DOHH2 (cell line): ENCODE measurements at regions not wholly inside any gene's neighbourhood (a gene's known extent, or its start where the extent isn't known, plus 50 kb on each side); places are given as distances from the start of the nearest gene placed in this dataset.

ENCODE experiments used
- H3F3A ChIP-seq: fragments of 200-600 bp; sonication (generic), shearing (Covaris generic); 2 replicates; pipeline ENCODE4 v1.6.0; 2016; ENCODE audit warnings: antibody characterized with exemption, mild to moderate bottlenecking; ENCODE audit not compliant: control insufficient read depth, insufficient read depth
- H3K27ac ChIP-seq: fragments of 200-600 bp; sonication (generic); 2 replicates; pipeline ENCODE4 v1.5.1; 2014; ENCODE audit warnings: low read depth, mild to moderate bottlenecking, low read length, moderate library complexity
- H3K27me3 ChIP-seq: fragments of 200-600 bp; sonication (generic); 2 replicates; pipeline ENCODE4 v1.6.1; 2014; ENCODE audit warnings: mild to moderate bottlenecking, low read length, mixed read lengths; ENCODE audit not compliant: control insufficient read depth
- H3K36me3 ChIP-seq: fragments of 200-600 bp; sonication (generic); 2 replicates; pipeline ENCODE4 v1.6.1; 2014; ENCODE audit warnings: mild to moderate bottlenecking, low read length, moderate library complexity, mixed read lengths; ENCODE audit not compliant: control insufficient read depth
- H3K4me1 ChIP-seq: fragments of 200-600 bp; sonication (generic); 2 replicates; pipeline ENCODE4 v1.6.1; 2014; ENCODE audit warnings: mild to moderate bottlenecking, low read length, mixed read lengths; ENCODE audit not compliant: control insufficient read depth
- H3K4me2 ChIP-seq: fragments of 200-600 bp; sonication (generic); 2 replicates; pipeline ENCODE4 v1.6.0; 2014; ENCODE audit warnings: mild to moderate bottlenecking, low read length, moderate library complexity
- H3K4me3 ChIP-seq: fragments of 200-600 bp; sonication (generic); 2 replicates; pipeline ENCODE4 v1.5.1; 2014; ENCODE audit warnings: mild to moderate bottlenecking, low read length, mixed read lengths
- H3K79me2 ChIP-seq: fragments of 200-600 bp; sonication (generic); 2 replicates; pipeline ENCODE4 v1.6.1; 2014; ENCODE audit warnings: mild to moderate bottlenecking, low read length, mixed read lengths; ENCODE audit not compliant: control insufficient read depth
- H3K9me2 ChIP-seq: fragments of 200-600 bp; sonication (generic); replicated peaks from 2 replicates; pipeline ENCODE4 v1.6.1; 2014; ENCODE audit warnings: mild to moderate bottlenecking, low read length, mixed read lengths; ENCODE audit not compliant: control insufficient read depth
- H3K9me3 ChIP-seq: fragments of 200-600 bp; sonication (generic); 2 replicates; pipeline ENCODE4 v1.6.1; 2014; ENCODE audit warnings: antibody characterized with exemption, low read length, mixed read lengths; ENCODE audit not compliant: control insufficient read depth, insufficient read depth
- H4K20me1 ChIP-seq: fragments of 200-600 bp; sonication (generic); 2 replicates; pipeline ENCODE4 v1.6.0; 2014; ENCODE audit warnings: low read depth, mild to moderate bottlenecking, antibody characterized with exemption, low read length, moderate library complexity; ENCODE audit not compliant: control insufficient read depth, insufficient read depth
- EZH2phosphoT487 ChIP-seq: fragments of 200-600 bp; sonication (generic); IDR thresholded peaks from 2 replicates; pipeline ENCODE4 v1.6.1; 2017; ENCODE audit warnings: borderline replicate concordance, mild to moderate bottlenecking, antibody characterized with exemption, low read length, moderate library complexity, mixed read lengths
- TF ChIP-seq, protein P1 (sequence below): fragments of 200-600 bp; sonication (generic); IDR thresholded peaks from one replicate; pipeline ENCODE4 v1.5.1; 2014; ENCODE audit warnings: antibody characterized with exemption, mild to moderate bottlenecking, low read depth, low read length; ENCODE audit not compliant: poor library complexity, severe bottlenecking

DNA sequence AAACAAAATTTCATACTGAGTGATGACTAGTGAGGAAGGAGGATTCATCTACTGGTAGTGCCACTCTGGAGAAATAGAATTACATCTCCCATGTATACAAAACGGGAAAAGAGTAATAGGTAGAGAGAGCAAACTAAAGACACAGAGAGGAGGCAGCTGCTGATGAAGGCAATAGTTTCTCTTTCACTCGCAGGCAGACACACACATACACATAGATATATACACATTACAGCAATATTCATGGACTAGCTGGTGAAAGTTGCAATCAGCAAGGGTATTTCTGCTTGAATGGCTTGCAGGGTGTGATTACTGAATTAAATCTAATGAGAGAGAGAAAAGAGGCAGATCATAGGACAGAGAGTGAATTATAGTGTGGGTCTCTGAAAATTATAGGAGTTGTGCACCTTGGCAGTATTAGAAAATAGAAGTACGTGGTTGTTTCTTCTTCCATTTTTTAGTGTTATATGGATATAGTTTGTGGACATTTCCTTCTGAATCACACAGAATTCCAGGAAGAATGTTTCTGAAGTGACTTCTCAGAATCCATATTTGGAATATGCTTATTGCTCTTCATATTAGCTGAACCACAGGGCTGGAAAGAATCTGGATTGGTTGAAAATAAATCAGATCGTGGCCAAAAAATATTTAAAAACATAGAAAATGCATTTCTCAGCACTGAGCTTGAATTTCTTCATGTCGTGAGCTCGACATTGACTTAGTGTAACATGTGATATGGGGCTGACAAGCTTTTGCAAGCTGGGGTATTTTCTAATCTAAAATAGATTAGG, 991.2 kb downstream of the TUSC7 start:
- H3K9me2 ChIP-seq: no peaks in the 10 kb centered on the region
- no peak overlapping the region for H3K27ac ChIP-seq
- TF ChIP-seq, protein P1, sequence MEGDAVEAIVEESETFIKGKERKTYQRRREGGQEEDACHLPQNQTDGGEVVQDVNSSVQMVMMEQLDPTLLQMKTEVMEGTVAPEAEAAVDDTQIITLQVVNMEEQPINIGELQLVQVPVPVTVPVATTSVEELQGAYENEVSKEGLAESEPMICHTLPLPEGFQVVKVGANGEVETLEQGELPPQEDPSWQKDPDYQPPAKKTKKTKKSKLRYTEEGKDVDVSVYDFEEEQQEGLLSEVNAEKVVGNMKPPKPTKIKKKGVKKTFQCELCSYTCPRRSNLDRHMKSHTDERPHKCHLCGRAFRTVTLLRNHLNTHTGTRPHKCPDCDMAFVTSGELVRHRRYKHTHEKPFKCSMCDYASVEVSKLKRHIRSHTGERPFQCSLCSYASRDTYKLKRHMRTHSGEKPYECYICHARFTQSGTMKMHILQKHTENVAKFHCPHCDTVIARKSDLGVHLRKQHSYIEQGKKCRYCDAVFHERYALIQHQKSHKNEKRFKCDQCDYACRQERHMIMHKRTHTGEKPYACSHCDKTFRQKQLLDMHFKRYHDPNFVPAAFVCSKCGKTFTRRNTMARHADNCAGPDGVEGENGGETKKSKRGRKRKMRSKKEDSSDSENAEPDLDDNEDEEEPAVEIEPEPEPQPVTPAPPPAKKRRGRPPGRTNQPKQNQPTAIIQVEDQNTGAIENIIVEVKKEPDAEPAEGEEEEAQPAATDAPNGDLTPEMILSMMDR: no peak
- no peak for TF ChIP-seq EZH2phosphoT487
- H3K4me1 ChIP-seq: no peaks in the 10 kb centered on the region
- no peaks in the 10 kb centered on the region for H3K27me3 ChIP-seq
- no peaks in the 10 kb centered on the region for H3K9me3 ChIP-seq
- no peaks in the 10 kb centered on the region for H3F3A ChIP-seq
- no peaks in the 10 kb centered on the region for H4K20me1 ChIP-seq
- no peaks in the 10 kb centered on the region for H3K36me3 ChIP-seq
- no peak overlapping the region for H3K4me3 ChIP-seq
- H3K79me2 ChIP-seq: no peaks in the 10 kb centered on the region
- H3K4me2 ChIP-seq: no peak overlapping the region

DNA sequence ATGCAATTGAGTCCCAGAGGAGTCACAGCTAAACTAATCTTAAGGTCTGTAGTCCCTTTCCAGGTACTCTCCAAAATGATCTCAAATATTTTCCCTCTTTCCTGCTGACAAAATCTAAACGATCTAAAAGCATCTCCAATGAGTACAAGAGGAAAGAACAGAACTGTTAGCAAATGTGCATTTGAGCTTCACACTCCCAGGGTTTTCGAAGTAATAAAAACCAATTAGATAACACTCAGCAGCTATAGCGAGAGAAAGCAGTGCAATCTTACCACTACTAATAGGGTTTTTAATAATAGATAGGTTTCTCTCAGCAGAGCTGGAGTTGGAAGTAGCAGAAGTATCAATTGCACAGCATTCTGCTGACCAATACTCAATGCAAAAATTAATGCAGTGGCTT, 995.4 kb downstream of the TUSC7 start:
- TF ChIP-seq EZH2phosphoT487: no peak
- no peaks in the 10 kb centered on the region for H3K9me3 ChIP-seq
- H3F3A ChIP-seq: no peaks in the 10 kb centered on the region
- no peaks in the 10 kb centered on the region for H4K20me1 ChIP-seq
- H3K4me3 ChIP-seq: no peak overlapping the region
- no peaks in the 10 kb centered on the region for H3K27me3 ChIP-seq
- H3K9me2 ChIP-seq: no peaks in the 10 kb centered on the region
- no peaks in the 10 kb centered on the region for H3K79me2 ChIP-seq
- H3K27ac ChIP-seq: no peak overlapping the region
- H3K4me2 ChIP-seq: no peak overlapping the region
- H3K4me1 ChIP-seq: no peaks in the 10 kb centered on the region
- no peaks in the 10 kb centered on the region for H3K36me3 ChIP-seq

DNA sequence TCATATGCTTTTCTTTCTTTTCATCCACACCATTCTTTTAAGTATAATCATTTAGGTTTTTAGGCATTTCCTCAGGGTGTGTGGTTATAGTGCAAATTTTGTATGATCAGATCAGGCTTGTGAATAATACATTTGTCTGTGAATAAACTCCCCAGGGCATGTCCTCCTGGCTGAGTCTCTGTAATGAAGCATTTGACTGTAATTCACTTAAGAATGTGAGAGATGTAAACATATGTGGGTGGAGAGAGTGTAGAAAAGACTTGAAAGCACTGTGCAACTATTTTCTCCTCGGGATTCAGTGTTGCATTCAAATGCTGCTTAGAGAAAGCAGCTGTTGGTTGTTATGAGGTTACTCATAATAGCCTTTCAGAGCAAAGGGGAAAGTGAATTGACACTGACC, 996.5 kb downstream of the TUSC7 start:
- no peak overlapping the region for H3K27ac ChIP-seq
- TF ChIP-seq EZH2phosphoT487: no peak
- TF ChIP-seq, protein P1: no peak
- no peaks in the 10 kb centered on the region for H3K36me3 ChIP-seq
- H3K9me3 ChIP-seq: no peaks in the 10 kb centered on the region
- H3K79me2 ChIP-seq: no peaks in the 10 kb centered on the region
- no peak overlapping the region for H3K4me2 ChIP-seq
- H3K4me1 ChIP-seq: no peaks in the 10 kb centered on the region
- H3K9me2 ChIP-seq: no peaks in the 10 kb centered on the region
- H4K20me1 ChIP-seq: no peaks in the 10 kb centered on the region
- H3K27me3 ChIP-seq: no peaks in the 10 kb centered on the region
- no peaks in the 10 kb centered on the region for H3F3A ChIP-seq
- H3K4me3 ChIP-seq: no peak overlapping the region

DNA sequence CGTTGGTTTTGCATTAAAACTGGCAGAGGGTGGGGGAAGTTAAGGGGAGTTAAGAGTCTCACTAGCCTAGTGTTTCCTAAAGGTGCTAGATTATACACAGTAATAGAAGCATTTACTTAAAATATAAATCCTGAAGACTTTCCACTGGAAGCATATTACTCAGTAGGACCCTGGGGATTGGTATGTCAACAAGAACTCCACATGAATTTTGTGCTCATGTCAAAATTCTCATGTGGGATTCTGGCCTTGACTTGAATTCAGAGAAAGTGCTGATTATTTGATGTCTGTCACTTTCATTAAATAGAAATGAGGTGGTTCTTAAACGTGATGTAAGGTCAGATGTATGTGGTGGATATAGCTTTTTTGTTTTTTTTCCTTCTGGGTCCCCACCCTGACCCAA, 997.2 kb downstream of the TUSC7 start:
- no peaks in the 10 kb centered on the region for H3K9me2 ChIP-seq
- H3K4me2 ChIP-seq: no peak overlapping the region
- H3K4me3 ChIP-seq: no peak overlapping the region
- no peaks in the 10 kb centered on the region for H3K27me3 ChIP-seq
- TF ChIP-seq, protein P1: no peak
- TF ChIP-seq EZH2phosphoT487: no peak
- H3K4me1 ChIP-seq: no peaks in the 10 kb centered on the region
- H3K27ac ChIP-seq: no peak overlapping the region
- no peaks in the 10 kb centered on the region for H3K36me3 ChIP-seq
- H3K9me3 ChIP-seq: no peaks in the 10 kb centered on the region
- no peaks in the 10 kb centered on the region for H3K79me2 ChIP-seq
- no peaks in the 10 kb centered on the region for H4K20me1 ChIP-seq
- no peaks in the 10 kb centered on the region for H3F3A ChIP-seq
